AG08396 (cell line): ENCODE measurements at regions not wholly inside any gene's neighbourhood (a gene's known extent, or its start where the extent isn't known, plus 50 kb on each side); places are given as distances from the start of the nearest gene placed in this dataset.

ENCODE experiments used
- DNase-seq: peaks from one replicate; pipeline ENCODE4 v3.0.0; 2012; ENCODE audit warnings: low spot score, mixed read lengths

GRCh38 chr14:104342435-104343293, 204.3 kb downstream of the KIF26A start:
- DNase-seq = no peak

GRCh38 chr14:104343294-104343625, 204.9 kb downstream of the KIF26A start:
- DNase-seq = no peak

GRCh38 chr14:104343690-104344640, 205.6 kb downstream of the KIF26A start:
- no peak for DNase-seq

- DNase-seq = no peak
These were observed 206.6 kb downstream of the KIF26A start for GRCh38 chr14:104344818-104345620.

- no peak for DNase-seq
These were observed 207.5 kb downstream of the KIF26A start for GRCh38 chr14:104345621-104346462.

GRCh38 chr14:104346608-104347007, 208.2 kb downstream of the KIF26A start:
- no peak for DNase-seq

- DNase-seq = no peak
These were observed 210.4 kb downstream of the KIF26A start for GRCh38 chr14:104348741-104349140.

GRCh38 chr14:104349950-104350349, 211.6 kb downstream of the KIF26A start:
- DNase-seq = no peak

GRCh38 chr14:104350463-104351185, 212.2 kb downstream of the KIF26A start:
- no peak for DNase-seq

GRCh38 chr14:104351849-104352492, 213.6 kb downstream of the KIF26A start:
- DNase-seq = no peak

- no peak for DNase-seq
These were observed 214.3 kb downstream of the KIF26A start for GRCh38 chr14:104352493-104353220.

GRCh38 chr14:104353221-104353920, 215.0 kb downstream of the KIF26A start:
- DNase-seq = no peak

GRCh38 chr14:104353921-104354701, 215.7 kb downstream of the KIF26A start:
- DNase-seq = no peak

GRCh38 chr14:104355101-104356019, 217.0 kb downstream of the KIF26A start:
- no peak for DNase-seq

- no peak for DNase-seq
These were observed 217.8 kb downstream of the KIF26A start for GRCh38 chr14:104356020-104356737.
